HepG2 (cell line): ENCODE measurements at regions not wholly inside any gene's neighbourhood (a gene's known extent, or its start where the extent isn't known, plus 50 kb on each side); places are given as distances from the start of the nearest gene placed in this dataset.

Experiments
- ATF7 ChIP-seq, 2 experiments: fragments of 450-650 bp in 1 of 2; sonication (generic) in 1 of 2; formaldehyde crosslinking in 1 of 2; IDR thresholded peaks; 2 replicates each; pipeline versions ENCODE4 v1.4.0 to v1.6.1; 2016 to 2020; ENCODE audit warnings: antibody characterized with exemption in 1 of 2, mild to moderate bottlenecking in 1 of 2, missing genetic modification reagents in 1 of 2
- BHLHE40 ChIP-seq: IDR thresholded peaks from 2 replicates; pipeline ENCODE4 v1.6.1; 2011; ENCODE audit warnings: low read length, improper control_type of control experiment
- CTCF ChIP-seq: sonication (generic); formaldehyde crosslinking; IDR thresholded peaks from 2 replicates; pipeline ENCODE4 v1.5.0; 2020; ENCODE audit warnings: mild to moderate bottlenecking, missing genetic modification reagents, moderate library complexity
- DMTF1 ChIP-seq: sonication (generic); formaldehyde crosslinking; IDR thresholded peaks from 2 replicates; pipeline ENCODE4 v1.4.0; 2020; ENCODE audit warnings: mild to moderate bottlenecking, missing genetic modification reagents
- HMGA1 ChIP-seq: sonication (generic); formaldehyde crosslinking; conservative IDR thresholded peaks from 2 replicates; pipeline ENCODE4 v1.4.0; 2020; ENCODE audit warnings: missing genetic modification reagents
- KDM5A ChIP-seq: fragments of 200-600 bp; sonication (generic); IDR thresholded peaks from 2 replicates; pipeline ENCODE4 v1.7.0; 2018; ENCODE audit warnings: antibody characterized with exemption, mild to moderate bottlenecking, low read length, borderline replicate concordance
- KLF12 ChIP-seq: sonication (generic); formaldehyde crosslinking; IDR thresholded peaks from 2 replicates; pipeline ENCODE4 v1.4.0; 2020; ENCODE audit warnings: missing genetic modification reagents, borderline replicate concordance
- PHF21A ChIP-seq: sonication (generic); formaldehyde crosslinking; IDR thresholded peaks from 2 replicates; pipeline ENCODE4 v1.5.0; 2020; ENCODE audit warnings: mild to moderate bottlenecking, missing genetic modification reagents
- SRSF9 ChIP-seq: fragments of 200-400 bp; formaldehyde crosslinking; IDR thresholded peaks from 2 replicates; pipeline ENCODE4 v1.6.1; 2018; ENCODE audit warnings: borderline replicate concordance, mild to moderate bottlenecking, low read depth, low read length; ENCODE audit not compliant: insufficient read depth, poor library complexity, severe bottlenecking
- TEF ChIP-seq: sonication (generic); formaldehyde crosslinking; IDR thresholded peaks from 2 replicates; pipeline ENCODE4 v1.5.0; 2020; ENCODE audit warnings: missing genetic modification reagents
- TRIM24 ChIP-seq: sonication (generic); formaldehyde crosslinking; IDR thresholded peaks from 2 replicates; pipeline ENCODE4 v1.8.0; 2022; ENCODE audit warnings: mild to moderate bottlenecking, missing genetic modification reagents
- ZBTB46 ChIP-seq: sonication (generic); formaldehyde crosslinking; IDR thresholded peaks from 2 replicates; pipeline ENCODE4 v1.4.0; 2020; ENCODE audit warnings: mild to moderate bottlenecking, missing genetic modification reagents, borderline replicate concordance
- ZFP82 ChIP-seq: sonication (generic); formaldehyde crosslinking; IDR thresholded peaks from 2 replicates; pipeline ENCODE4 v1.5.1; 2020; ENCODE audit warnings: mild to moderate bottlenecking, missing genetic modification reagents, borderline replicate concordance
- ZNF414 ChIP-seq: sonication (generic); formaldehyde crosslinking; IDR thresholded peaks from 2 replicates; pipeline ENCODE4 v1.5.0; 2020; ENCODE audit warnings: missing genetic modification reagents
- ZNF672 ChIP-seq: sonication (generic); formaldehyde crosslinking; IDR thresholded peaks from 2 replicates; pipeline ENCODE4 v1.8.1; 2022; ENCODE audit warnings: missing genetic modification reagents
- ZNF737 ChIP-seq: sonication (generic); formaldehyde crosslinking; IDR thresholded peaks from 2 replicates; pipeline ENCODE4 v1.5.0; 2020; ENCODE audit warnings: missing genetic modification reagents, mild to moderate bottlenecking, borderline replicate concordance
- ZNF83 ChIP-seq: sonication (generic); formaldehyde crosslinking; IDR thresholded peaks from 2 replicates; pipeline ENCODE4 v1.4.0; 2020; ENCODE audit warnings: missing genetic modification reagents, mild to moderate bottlenecking, borderline replicate concordance
- ZNF883 ChIP-seq: sonication (generic); formaldehyde crosslinking; IDR thresholded peaks from 2 replicates; pipeline ENCODE4 v1.5.1; 2020; ENCODE audit warnings: mild to moderate bottlenecking, missing genetic modification reagents; ENCODE audit errors: not compliant biosample characterization

GRCh38 chr7:138352570-138353461 lies 107.2 kb upstream of the TRIM24 start (continued):
- TF ChIP-seq TEF (peak; percentile 70; the same call in 1 of the 2 replicates), BHLHE40 (no peak), ZBTB46 (no peak), ZNF737 (no peak; the same call in 1 of the 2 replicates), ZNF83 (CRISPR knock-in tag) (no peak), HMGA1 (CRISPR knock-in tag) (no peak), TRIM24 (CRISPR knock-in tag) (peak; percentile 95), ATF7 (IDR thresholded peaks at IDR 0.05) (peak; percentile 65), ATF7 (CRISPR knock-in tag; IDR thresholded peaks at IDR 0.05) (peak; percentile 48; the same call in 1 of the 2 replicates), ZNF672 (no peak), PHF21A (CRISPR knock-in tag) (peak; percentile 96), DMTF1 (CRISPR knock-in tag) (no peak), KDM5A (no peak), CTCF (CRISPR knock-in tag) (no peak; the same call in 1 of the 2 replicates), KLF12 (CRISPR knock-in tag) (peak; percentile 87), ZNF883 (CRISPR knock-in tag) (no peak), SRSF9 (no peak), ZNF414 (peak; percentile 46; the same call in 1 of the 2 replicates), ZFP82 (CRISPR knock-in tag) (no peak)
